GM12878 (cell line): ENCODE measurements at regions not wholly inside any gene's neighbourhood (a gene's known extent, or its start where the extent isn't known, plus 50 kb on each side); places are given as distances from the start of the nearest gene placed in this dataset.

ENCODE experiments used
- ATAC-seq: fragments of 200-7000 bp; cut with Tn5 transposase; 3 replicates; pipeline ENCODE4 v1.9.1; 2020; ENCODE audit warnings: mild to moderate bottlenecking, moderate library complexity
- BruUV-seq: library from RNA; stranded (reverse); fragments of 400-500 nt; replicated peaks from 2 replicates; lab custom pipeline; 2021; lab: Mats Ljungman, UMichigan
- CTCF ChIA-PET: fragments of 300-600 bp; sonication (Branson Sonifier 250); formaldehyde crosslinking; extraction: SDS; loops from one replicate; lab custom pipeline; 2021; ENCODE audit warnings: inconsistent platforms; lab: Yijun Ruan, JAX
- POLR2A ChIA-PET: fragments of 350-600 bp; formaldehyde crosslinking; extraction: SDS; loops from one replicate; lab custom pipeline; 2021; ENCODE audit warnings: inconsistent platforms; lab: Charles Lee
- RAD21 ChIA-PET: fragments of 300-600 bp; sonication (Branson Sonifier 250); formaldehyde crosslinking; loops from one replicate; lab custom pipeline; 2023; ENCODE audit warnings: antibody characterized with exemption; ENCODE audit not compliant: unreplicated experiment; lab: Charles Lee
- SMC1A ChIA-PET: fragments of 300-600 bp; sonication (Branson Sonifier 250); formaldehyde crosslinking; loops from one replicate; lab custom pipeline; 2023; ENCODE audit not compliant: unreplicated experiment, uncharacterized antibody; lab: Charles Lee
- DNase-seq: peaks from one replicate; pipeline ENCODE4 v3.0.0-alpha.2; 2011; ENCODE audit warnings: low read depth, low spot score
- FAIRE-seq: peaks from 3 replicates; lab custom pipeline; 2011; peaks lifted over from hg19 to GRCh38; lab: Jason Lieb, UNC
- H2AFZ ChIP-seq: 2 replicates; pipeline ENCODE4 v1.6.0; 2011; ENCODE audit warnings: low read depth, low read length, control low read depth; ENCODE audit not compliant: control insufficient read depth
- H3K27ac ChIP-seq: 2 replicates; pipeline ENCODE4 v1.5.1; 2011; ENCODE audit warnings: control low read depth; ENCODE audit not compliant: control insufficient read depth, insufficient read depth
- H3K27me3 ChIP-seq, 2 experiments: replicated peaks in 1 of 2; 2 replicates each; pipeline versions ENCODE4 v1.6.0 to v1.6.1; 2011; ENCODE audit warnings: low read length in 1 of 2; ENCODE audit not compliant: control insufficient read depth in 2 of 2, insufficient read depth in 2 of 2
- H3K36me3 ChIP-seq, 2 experiments: 2 replicates each; pipeline ENCODE4 v1.5.1; 2011; ENCODE audit warnings: low read length in 1 of 2; ENCODE audit not compliant: control insufficient read depth in 2 of 2, insufficient read depth in 2 of 2
- H3K4me1 ChIP-seq: 2 replicates; pipeline ENCODE4 v1.6.1; 2011; ENCODE audit warnings: mild to moderate bottlenecking, low read length, moderate library complexity, mixed read lengths; ENCODE audit not compliant: control insufficient read depth, insufficient read depth
- H3K4me2 ChIP-seq: 2 replicates; pipeline ENCODE4 v1.6.0; 2011; ENCODE audit warnings: control low read depth; ENCODE audit not compliant: control insufficient read depth, insufficient read depth
- H3K4me3 ChIP-seq: fragments of 200-600 bp; sonication (generic); 2 replicates; pipeline ENCODE4 v1.5.1; 2016
- H3K79me2 ChIP-seq: 2 replicates; pipeline ENCODE4 v1.6.0; 2011; ENCODE audit warnings: low read length; ENCODE audit not compliant: control insufficient read depth, insufficient read depth
- H3K9ac ChIP-seq: 2 replicates; pipeline ENCODE4 v1.8.0; 2011; ENCODE audit warnings: low read length, control low read depth, mixed read lengths; ENCODE audit not compliant: control insufficient read depth, insufficient read depth
- H3K9me3 ChIP-seq: replicated peaks from 3 replicates; pipeline ENCODE4 v1.5.1; 2011; ENCODE audit warnings: mild to moderate bottlenecking, low read length; ENCODE audit not compliant: control insufficient read depth, insufficient read depth
- H4K20me1 ChIP-seq: 2 replicates; pipeline ENCODE4 v1.6.0; 2011; ENCODE audit not compliant: control insufficient read depth, insufficient read depth
- ASH2L ChIP-seq: fragments of 300-600, 200-600 bp; sonication (generic); IDR thresholded peaks from 2 replicates; pipeline ENCODE4 v1.6.1; 2017; ENCODE audit warnings: low read depth, mild to moderate bottlenecking, borderline replicate concordance
- ESRRA ChIP-seq: IDR thresholded peaks from 2 replicates; pipeline ENCODE4 v1.6.1; 2012; ENCODE audit warnings: mild to moderate bottlenecking, low read length, improper control_type of control experiment
- GATAD2B ChIP-seq: fragments of 450-650 bp; conservative IDR thresholded peaks from 2 replicates; pipeline ENCODE4 v1.6.1; 2017; ENCODE audit warnings: low read depth, mild to moderate bottlenecking, moderate library complexity
- KAT2A ChIP-seq: conservative IDR thresholded peaks from 2 replicates; pipeline ENCODE4 v1.6.1; 2011; ENCODE audit warnings: low read depth, low read length; ENCODE audit not compliant: control insufficient read depth
- KDM1A ChIP-seq: fragments of 200-600 bp; sonication (generic); IDR thresholded peaks from 2 replicates; pipeline ENCODE4 v1.6.1; 2016; ENCODE audit warnings: borderline replicate concordance
- MXI1 ChIP-seq: fragments of 150-350 bp; IDR thresholded peaks from 2 replicates; pipeline ENCODE4 v1.6.1; 2011; ENCODE audit warnings: low read depth, mild to moderate bottlenecking, inconsistent platforms, low read length, improper control_type of control experiment
- NFXL1 ChIP-seq: fragments of 450-650 bp; IDR thresholded peaks from 2 replicates; pipeline ENCODE4 v1.6.1; 2017; ENCODE audit warnings: antibody characterized with exemption, mild to moderate bottlenecking, borderline replicate concordance
- RUNX3 ChIP-seq: IDR thresholded peaks from 2 replicates; pipeline ENCODE4 v1.6.1; 2012; ENCODE audit warnings: low read length, inconsistent platforms
- SMARCA5 ChIP-seq: fragments of 450-650 bp; IDR thresholded peaks from 2 replicates; pipeline ENCODE4 v1.6.1; 2017; ENCODE audit warnings: mild to moderate bottlenecking
- SPI1 ChIP-seq: IDR thresholded peaks from 2 replicates; pipeline ENCODE4 v1.6.1; 2011; ENCODE audit warnings: low read depth, mild to moderate bottlenecking, low read length, moderate library complexity, borderline replicate concordance; ENCODE audit not compliant: insufficient read depth
- STAT1 ChIP-seq: fragments of 450-650 bp; conservative IDR thresholded peaks from 2 replicates; pipeline ENCODE4 v1.6.1; 2014; ENCODE audit warnings: antibody characterized with exemption, mild to moderate bottlenecking
- TCF3 ChIP-seq: IDR thresholded peaks from 2 replicates; pipeline ENCODE4 v1.6.1; 2012; ENCODE audit warnings: low read depth, mild to moderate bottlenecking, low read length, borderline replicate concordance; ENCODE audit not compliant: insufficient read depth
- ZBTB11 ChIP-seq: fragments of 450-650 bp; formaldehyde crosslinking; IDR thresholded peaks from 2 replicates; pipeline ENCODE4 v1.5.0; 2022; ENCODE audit warnings: mild to moderate bottlenecking, missing genetic modification characterization
- ZBTB4 ChIP-seq: fragments of 450-650 bp; formaldehyde crosslinking; IDR thresholded peaks from 2 replicates; pipeline ENCODE4 v1.4.0; 2022; ENCODE audit warnings: mild to moderate bottlenecking, moderate library complexity
- ZNF207 ChIP-seq: fragments of 450-650 bp; IDR thresholded peaks from 2 replicates; pipeline ENCODE4 v1.6.1; 2014; ENCODE audit warnings: antibody characterized with exemption, mild to moderate bottlenecking, borderline replicate concordance
- WGBS: methylation state at CpG from one replicate; pipeline ENCODE4 v1.1.6; 2016; ENCODE audit warnings: low lambda C conversion rate; ENCODE audit not compliant: insufficient replicate concordance, insufficient coverage; ENCODE audit errors: missing lambda C conversion rate; 5-methylcytosine and 5-hydroxymethylcytosine counted together
- in situ Hi-C: fragments of 300-500 bp; cut with MboI; formaldehyde crosslinking; loops from 9 replicates; pipeline ENCODE4 v1.14.3; 2018; ENCODE audit warnings: mixed read lengths
- intact Hi-C: fragments of 100-400 bp; cut with micrococcal nuclease; formaldehyde crosslinking; loops from one replicate; pipeline ENCODE4 v1.14.2; 2022; ENCODE audit not compliant: unreplicated experiment

GRCh38 chr1:229945795-229946194, 121.2 kb upstream of the GALNT2 start:
- no peaks in the 10 kb centered on the region for H3K79me2 ChIP-seq
- no peak overlapping the region for H3K9ac ChIP-seq
- TF ChIP-seq ZBTB4 (CRISPR knock-in tag) (no peak), GATAD2B (no peak), ZBTB11 (no peak), KAT2A (no peak), TCF3 (no peak), STAT1 (no peak), ZNF207 (no peak), KDM1A (no peak), NFXL1 (no peak), SMARCA5 (no peak), ESRRA (no peak), MXI1 (no peak), RUNX3 (no peak), ASH2L (no peak), SPI1 (no peak)
- no peaks in the 10 kb centered on the region for H3K9me3 ChIP-seq
- CTCF ChIA-PET, result no interaction called here
- BruUV-seq, result no TSS peak
- H3K4me1 ChIP-seq, result no peaks in the 10 kb centered on the region
- no peak overlapping the region for H3K4me3 ChIP-seq
- no peak overlapping the region for H3K4me2 ChIP-seq
- intact Hi-C loops, result no loop called here
- in situ Hi-C loops, result no loop called here
- DNase-seq, result no peak
- RAD21 ChIA-PET, result no interaction called here
- POLR2A ChIA-PET, result no interaction called here
- H3K36me3 ChIP-seq, result no peaks in the 10 kb centered on the region
- SMC1A ChIA-PET, result no interaction called here
- no peak for ATAC-seq
- no peak overlapping the region for H3K27ac ChIP-seq
- FAIRE-seq, result no peak
- 70% methylated on average over 4 of the region's 4 CpGs for WGBS
- no peaks in the 10 kb centered on the region for H3K27me3 ChIP-seq
- no peak overlapping the region for H2AFZ ChIP-seq
- H4K20me1 ChIP-seq, result no peaks in the 10 kb centered on the region
